CD4-positive, alpha-beta T cell treated with Interleukin-21 for 1 hour (primary cell): ENCODE measurements at regions not wholly inside any gene's neighbourhood (a gene's known extent, or its start where the extent isn't known, plus 50 kb on each side); places are given as distances from the start of the nearest gene placed in this dataset.
"Not testable (repeated sequence)": the region's sequence is repeated elsewhere in the genome, so short reads cannot be mapped to it uniquely, and the experiment has no call there.

Experiments
- DNase-seq: peaks from one replicate; pipeline ENCODE4 v3.0.0-alpha.2; 2020

DNA sequence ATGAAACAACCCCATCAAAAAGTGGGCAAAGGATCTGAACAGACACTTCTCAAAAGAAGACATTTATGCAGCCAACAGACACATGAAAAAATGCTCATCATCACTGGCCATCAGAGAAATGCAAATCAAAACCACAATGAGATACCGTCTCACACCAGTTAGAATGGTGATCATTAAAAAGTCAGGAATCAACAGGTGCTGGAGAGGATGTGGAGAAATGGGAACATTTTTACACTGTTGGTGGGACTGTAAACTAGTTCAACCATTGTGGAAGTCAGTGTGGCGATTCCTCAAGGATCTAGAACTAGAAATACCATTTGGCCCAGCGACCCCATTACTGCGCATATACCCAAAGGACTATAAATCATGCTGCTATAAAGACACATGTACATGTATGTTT is 179.1 kb downstream of the LRRC70 start:
- DNase-seq = not testable (repeated sequence)

DNA sequence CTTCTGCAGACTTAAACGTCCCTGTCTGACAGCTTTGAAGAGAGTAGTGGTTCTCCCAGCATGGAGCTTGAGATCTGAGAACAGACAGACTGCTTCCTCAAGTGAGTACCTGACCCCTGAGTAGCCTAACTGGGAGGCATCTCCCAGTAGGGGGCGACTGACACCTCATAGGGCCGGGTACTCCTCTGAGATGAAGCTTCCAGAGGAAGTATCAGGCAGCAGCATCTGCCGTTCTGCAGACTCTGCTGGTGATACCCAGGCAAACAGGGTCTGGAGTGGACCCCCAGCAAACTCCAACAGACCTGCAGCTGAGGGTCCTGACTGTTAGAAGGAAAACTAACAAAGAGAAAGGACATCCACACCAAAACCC is 174.4 kb downstream of the LRRC70 start:
- not testable (repeated sequence) for DNase-seq

DNA sequence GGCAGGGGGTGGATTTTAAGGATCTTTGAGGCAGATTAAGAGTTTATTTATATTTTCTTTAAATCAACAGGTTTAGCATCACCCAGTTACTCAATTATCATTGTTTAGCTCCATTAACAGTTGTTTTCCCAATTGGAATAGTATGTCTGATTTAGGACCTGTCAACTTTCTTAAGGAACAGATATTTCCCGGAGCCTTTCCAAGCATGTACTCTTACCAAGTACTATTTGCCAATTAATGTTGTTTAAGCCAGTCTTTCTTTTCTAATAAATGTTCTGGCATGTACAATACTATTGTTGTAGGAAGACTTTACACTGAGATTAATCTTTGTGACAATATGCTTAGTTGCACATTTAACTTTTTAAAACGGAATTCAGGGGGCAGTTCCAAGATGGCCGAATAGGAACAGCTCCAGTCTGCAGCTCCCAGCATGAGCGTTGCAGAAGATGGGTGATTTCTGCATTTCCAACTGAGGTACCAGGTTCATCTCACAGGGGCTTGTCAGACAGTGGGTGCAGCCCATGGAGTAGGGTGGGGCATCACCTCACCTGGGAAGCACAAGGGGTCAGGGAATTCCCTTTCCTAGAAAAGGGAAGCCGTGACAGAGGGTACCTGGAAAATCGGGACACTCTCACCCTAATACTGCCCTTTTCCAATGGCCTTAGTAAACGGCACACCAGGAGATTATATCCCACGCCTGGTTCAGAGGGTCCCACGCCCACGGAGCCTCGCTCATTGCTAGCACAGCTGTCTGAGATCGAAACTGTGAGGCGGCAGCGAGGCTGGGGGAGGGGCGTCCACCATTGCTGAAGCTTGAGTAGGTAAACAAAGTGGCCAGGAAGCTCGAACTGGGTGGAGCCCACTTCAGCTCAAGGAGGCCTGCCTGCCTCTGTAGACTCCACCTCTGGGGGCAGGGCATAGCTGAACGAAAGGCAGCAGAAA is 173.7 kb downstream of the LRRC70 start:
- DNase-seq = not testable (repeated sequence)

DNA sequence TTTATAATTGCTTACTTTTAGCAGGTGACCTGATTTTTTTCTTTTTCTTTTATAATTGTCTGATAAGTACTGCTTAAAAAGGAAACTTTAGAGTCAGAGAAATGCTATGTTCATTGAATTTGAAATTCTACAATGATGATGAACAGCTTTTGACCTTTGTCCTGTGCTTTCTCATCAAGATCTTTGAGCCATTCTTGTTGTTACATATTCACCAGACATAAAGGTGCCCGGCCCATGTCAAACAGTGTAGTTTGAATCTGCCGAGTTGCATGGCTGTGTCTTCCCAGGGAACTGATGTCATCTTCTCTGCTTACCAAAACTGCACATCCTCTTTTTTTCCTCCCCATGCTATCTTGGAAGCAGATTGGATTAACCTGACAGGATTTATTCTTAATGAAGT is 163.6 kb downstream of the LRRC70 start:
- no peak for DNase-seq

DNA sequence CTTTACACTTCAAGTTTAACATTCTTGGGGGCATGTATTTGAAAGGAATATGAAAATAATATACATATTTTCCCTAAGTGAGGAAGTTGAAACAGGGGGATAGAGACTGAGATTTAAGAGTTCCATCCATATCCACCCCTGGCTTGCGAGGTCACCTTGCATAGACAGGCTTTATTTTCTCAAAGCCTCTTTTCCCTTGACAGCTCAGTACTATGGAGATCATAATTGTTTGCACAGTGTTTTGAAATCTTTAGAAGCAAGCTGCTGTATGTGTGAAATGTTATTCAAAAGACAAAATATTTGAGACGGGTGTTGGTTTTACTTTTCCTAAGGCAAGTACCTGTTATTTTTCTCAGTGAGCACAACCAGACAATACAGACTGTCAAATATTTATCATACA is 163.1 kb downstream of the LRRC70 start:
- DNase-seq = no peak

DNA sequence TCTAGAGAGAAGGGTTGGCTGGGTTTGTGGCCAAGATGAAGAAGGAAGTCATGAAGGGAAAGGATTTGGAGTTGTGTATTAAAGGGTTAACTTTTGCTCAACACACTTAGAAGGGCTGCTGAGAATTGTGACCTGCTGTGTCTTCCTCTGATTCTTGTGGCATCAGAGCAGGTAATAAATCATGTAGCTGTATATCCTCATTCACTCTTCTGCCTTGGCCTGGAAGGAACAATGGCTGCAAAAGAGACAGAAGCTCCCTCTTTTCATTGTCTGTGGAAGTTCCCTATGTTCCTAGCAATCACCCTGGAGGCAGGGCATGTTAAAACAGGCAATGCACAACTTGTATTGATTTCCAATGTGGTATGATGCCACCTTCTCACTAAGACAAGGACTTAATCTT is 159.1 kb downstream of the LRRC70 start:
- no peak for DNase-seq

DNA sequence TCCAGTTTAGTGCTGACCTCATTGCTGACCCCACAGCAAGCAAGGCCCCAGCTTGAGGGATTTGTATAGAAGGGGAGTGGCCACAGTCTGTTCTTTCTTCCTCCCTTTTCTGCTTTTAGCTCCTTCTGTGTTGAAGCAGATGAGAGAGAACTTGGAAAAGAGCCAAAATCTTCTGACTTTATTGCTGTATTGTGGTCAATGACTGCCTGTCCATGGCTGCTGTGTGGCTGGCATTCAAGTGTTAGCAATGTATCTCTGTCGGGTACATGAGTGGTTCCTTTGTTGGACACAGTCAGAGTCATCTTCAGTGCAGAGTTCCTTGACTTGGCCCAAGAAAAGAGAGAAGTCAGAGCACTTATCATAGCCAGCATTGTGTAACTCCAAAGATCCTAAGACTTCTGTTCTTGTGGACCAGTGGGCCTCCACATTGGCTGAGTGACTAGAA is 154.1 kb downstream of the LRRC70 start:
- no peak for DNase-seq

DNA sequence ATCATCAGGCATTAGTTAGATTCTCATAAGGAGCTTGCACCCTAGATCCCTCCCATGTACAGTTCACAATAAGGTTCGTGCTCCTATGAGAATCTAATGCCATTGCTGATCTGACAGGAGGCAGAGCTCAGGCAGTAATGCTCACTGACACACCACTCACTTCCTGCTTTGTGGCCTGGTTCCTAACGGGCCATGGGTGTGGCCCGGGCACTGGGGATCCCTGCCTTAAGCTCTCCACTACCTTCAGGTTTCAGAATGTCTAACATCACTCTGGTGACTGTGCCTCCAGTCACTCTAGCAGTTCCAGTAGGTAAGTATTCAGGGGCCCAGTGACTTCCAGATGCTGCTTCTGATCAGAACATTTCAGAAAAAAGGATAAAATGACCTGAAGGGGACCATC is 152.4 kb downstream of the LRRC70 start:
- DNase-seq = no peak

DNA sequence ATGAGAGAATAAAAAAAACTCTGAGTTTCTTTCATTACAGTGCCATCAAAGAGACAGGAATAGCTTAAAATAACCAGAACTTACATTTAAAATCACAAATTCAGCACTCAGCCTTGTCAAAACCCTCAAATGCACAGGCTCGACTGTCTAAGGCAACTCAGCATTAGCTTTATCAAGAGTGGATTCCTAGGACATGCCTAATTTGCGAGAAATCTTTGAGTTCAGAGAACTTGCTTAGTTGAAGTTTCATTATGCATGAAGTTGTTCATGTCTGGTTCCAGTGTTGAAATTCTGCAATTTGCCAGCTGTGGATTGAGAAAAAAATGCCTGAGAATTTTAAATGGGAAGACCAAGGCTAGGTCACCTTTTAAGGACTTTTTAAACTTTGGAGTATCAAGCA is 151.1 kb downstream of the LRRC70 start:
- no peak for DNase-seq

DNA sequence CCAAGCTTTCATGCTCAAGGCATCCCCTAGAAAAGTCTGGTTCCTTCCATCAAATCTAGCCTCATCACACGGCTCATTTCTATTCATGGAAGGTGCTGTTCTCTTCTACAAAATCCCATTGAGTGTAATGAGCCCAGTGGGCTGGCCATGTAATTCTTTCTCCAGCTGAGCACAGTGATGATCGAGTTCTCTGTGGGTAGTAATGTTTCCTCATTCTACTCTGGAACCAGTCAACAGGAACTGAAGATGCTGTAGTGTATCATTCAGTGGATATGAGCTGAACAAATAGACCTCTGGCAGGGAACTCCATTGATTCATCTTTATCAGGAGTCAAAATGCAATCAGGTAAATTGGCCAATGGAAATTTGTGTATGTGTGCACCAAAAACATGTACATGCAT is 149.2 kb downstream of the LRRC70 start:
- no peak for DNase-seq

DNA sequence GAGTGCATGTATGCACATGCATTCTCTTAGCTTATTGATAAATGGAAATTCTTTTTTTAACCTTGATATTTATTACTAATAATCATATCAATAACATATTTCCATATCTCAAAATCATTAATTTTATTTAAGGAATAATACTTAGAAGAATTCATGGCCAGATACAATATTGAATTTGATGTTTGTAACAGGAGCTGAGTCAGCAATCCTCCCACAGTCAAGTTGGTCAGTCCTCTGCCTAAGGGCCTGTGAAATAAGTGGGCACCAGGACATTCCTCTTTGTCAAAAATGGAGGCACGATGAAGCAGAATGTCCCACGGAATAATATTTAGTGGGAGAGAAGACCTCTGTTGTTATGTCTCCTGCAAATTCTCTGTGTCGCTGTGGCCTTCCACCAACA is 148.6 kb downstream of the LRRC70 start:
- DNase-seq = no peak

DNA sequence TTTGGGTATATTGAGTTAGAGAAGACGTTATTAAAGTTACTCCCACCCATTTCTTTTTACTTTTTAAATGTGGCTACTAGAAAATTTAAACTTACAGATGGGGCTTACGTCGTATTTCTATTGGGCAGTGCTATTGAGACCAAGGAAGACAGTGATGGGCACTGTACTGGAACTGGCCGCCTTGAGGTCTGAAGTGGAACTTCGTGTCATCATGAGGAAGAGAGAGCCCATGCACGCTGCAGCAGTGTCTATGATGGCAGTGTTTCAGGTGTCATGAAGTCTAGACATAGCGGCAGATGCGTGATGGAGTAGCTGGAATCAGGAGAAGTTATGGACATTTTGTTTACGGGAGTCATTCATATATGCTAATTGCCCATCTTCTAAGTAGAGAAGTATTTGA is 143.7 kb downstream of the LRRC70 start:
- no peak for DNase-seq

DNA sequence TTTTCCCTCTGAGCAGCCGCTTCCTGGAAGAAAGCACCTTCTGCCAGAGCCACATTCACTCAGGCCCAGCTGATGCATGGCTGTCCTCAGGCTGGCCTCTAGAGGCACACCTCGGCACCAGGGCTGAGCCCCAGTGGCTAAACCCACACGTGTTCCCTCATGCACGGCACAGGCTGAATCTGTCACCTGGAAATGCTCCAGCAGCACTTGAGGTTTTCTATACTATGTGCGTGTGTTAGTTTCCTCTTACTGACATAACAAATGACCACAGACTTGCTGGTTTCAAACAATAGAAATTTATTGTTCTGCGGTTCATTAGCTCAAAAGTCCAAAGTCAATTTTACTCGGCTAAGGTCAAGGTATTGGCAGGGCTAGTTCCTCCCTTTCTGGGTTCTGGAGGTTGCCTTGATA is 141.4 kb downstream of the LRRC70 start:
- DNase-seq = no peak

DNA sequence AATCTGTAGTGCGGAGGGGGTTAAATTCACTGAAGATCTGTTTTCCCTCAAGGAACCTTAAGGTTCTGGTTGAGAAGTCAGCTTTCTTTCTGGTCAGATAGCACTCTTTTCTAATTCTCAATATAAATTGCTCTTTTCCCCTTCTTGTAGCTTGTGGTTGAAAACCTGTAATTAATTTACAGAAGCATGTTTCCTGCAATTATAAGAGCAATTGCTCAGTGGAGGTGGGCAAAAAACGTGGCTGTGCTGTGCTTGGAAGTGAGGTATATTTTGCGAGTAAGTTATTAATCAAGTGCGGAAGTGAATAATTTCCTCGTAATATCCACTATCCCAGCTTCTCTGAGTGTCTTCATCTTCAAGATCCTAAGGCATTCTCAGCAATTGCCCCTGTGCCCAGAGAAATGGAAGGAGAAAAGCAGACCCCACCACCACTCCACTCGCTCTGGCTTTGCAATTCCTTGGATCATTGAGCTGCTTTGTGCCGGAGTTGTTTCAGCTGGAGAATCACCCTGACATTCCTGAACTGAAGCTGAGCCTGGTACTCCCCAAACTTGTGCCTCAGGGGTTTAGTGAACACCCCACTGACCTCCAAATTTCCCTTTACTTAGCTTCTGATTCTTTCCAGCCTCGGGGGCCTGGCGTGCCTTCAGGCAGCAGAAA is 140.6 kb downstream of the LRRC70 start:
- no peak for DNase-seq

DNA sequence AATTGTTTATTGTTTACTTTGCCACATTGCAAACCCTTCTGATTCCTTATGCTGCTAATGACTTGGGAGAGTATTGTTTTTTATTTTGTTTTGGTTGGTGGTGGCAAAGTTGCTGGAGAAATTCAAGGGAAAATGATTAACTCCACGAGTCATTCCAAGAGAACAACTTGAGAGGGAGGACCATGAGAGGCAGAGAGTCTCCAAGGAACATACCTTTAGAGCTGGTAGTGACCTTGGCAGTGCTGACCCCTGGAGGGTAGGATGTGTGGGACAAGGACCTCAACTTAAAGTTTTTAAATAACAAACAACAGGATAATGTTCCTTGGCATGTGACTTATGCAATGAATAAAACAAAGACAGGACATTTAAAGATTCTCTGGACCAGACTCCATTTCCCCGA is 139.7 kb downstream of the LRRC70 start:
- DNase-seq = no peak

DNA sequence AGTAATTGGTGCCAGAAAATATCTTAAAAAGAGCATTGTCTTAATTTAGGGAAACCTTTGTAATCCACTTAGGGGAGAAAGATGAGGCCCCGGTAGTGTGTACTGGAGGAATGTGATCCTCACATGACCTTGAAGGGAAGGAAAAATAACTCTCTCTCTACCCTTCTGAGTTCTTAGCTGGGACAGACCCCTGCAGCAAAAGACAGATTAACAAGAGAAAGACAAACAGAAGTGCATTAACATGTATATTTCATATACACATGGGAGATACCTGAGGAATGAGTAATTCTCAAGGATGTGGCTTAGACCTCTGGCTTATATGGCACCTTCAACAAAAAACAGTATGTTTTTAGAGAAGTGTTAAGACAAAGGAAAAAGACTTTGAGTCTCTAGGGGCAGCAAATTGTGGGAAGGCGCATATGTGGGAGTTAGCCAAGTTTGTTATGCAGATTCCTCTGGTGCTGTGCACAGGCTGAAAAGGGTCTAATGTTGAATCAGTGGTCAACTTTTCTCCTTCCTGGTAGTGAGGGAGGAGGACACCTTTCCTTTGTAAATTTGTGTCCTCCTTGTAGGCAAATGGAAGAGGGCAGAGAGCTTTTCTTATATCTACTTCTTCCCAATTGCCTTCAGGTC is 138.8 kb downstream of the LRRC70 start:
- DNase-seq = no peak

DNA sequence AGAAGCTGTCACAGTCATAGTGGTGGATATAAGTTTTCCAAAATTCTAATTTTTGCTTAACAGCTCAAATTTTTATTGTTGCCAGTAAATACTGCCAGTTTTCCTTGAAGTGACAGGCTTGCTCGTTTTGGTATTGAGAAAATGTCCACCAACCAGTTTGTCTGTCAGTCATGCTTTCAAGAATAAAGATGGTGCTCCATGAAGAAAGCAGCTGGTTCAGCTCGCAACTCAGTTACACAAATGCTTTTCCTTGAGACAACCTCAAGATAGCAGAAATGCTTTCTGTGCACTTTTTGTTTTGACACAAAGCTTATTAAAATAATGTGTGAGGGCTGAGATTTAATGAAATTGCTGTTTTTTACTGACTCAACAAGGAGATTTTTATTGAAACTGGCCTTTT is 135.7 kb downstream of the LRRC70 start:
- no peak for DNase-seq

DNA sequence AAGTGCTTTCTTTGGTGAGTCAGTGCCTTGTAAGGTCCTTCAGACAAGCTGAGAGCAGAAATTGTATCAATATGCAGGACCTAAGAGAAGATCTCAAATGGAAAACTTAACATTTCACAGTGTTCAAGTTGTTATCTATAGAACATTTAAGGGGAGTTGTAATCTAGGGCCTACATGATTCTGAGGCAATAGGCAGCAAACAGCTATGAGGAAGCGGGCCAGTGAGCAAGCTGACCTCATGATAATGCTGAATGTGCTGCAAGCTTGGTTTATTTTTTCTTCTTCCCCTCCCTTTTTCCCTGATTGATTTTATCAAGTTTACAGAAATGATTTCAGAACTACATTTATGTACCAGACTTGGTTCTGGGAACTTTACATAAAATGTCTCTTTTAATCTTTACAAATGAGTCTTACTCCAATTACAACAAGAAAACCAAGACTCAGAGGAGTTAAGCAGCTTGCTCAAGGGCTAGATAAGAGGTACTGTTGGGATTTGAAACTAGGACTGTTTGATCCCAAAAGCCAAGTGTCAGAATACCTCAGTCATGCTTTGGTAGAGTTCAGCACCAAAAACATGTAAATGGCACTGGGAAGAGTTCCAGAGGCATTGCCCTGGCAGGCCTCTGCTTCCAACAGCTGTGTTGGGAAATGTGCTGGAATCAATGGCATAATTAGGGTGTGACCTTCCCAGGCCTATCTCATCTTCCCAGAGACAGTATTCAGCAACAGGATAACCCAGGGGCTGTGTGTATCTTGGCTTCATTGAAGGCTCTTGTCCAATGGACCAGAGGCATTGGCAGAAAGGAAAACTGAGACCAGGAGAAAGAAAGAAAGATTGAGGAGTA is 130.1 kb downstream of the LRRC70 start:
- DNase-seq = no peak

DNA sequence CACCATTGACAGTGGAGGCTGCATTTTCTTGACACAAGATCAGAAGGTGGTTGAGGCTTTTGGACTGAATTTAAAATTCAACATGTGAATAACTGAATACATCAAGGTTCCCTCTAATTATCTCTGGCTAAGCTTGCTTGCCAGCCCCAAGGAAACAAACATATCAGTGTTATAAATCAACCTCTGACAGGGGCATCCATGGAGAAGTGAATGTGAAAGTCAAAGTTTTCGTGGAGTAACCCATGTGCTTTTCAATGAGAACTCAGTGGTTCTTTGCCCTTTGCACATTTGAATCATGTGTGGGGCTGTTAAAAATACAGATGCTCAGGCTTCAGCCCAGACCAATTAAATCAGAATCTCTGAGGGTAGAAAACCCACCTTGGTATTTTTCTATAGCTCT is 128.9 kb downstream of the LRRC70 start:
- DNase-seq = no peak

DNA sequence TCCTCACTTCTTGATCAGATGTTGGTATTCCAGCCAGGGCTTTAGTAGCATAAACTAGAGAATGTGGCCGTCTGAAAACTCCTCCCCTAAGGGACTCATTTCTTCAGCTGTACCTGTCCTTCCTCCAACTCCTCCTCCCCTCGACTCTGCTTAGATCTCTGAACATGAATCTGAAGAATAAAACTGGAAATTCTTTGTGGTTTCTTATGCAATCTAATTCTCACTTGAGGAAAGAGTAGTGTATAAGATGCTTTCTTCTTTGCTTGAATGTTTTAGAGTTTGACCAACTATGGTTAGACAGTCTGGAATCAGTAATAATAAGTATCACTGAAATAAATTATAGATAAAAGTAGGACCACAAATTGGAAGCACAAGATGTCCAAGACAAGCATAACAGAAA is 128.5 kb downstream of the LRRC70 start:
- no peak for DNase-seq

DNA sequence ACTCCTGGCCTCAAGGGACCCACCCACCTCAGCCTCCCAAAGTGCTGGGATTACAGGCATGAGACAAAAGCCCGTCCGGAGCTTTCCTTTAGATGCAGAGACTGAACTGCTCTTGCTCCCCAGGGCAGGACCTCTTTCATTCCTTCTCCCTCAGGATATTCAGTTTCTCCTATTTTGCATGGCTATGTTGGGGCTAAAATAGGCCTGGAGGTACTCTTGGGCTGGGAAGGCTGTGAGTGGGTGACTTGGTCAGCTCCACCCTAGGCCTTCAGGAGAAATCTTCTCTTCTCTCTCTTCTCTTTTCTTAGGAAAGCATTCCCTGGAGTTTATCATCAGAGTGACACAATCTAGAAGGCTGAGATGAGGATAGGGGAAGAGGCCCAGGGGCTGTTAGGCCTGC is 126.4 kb downstream of the LRRC70 start:
- no peak for DNase-seq

DNA sequence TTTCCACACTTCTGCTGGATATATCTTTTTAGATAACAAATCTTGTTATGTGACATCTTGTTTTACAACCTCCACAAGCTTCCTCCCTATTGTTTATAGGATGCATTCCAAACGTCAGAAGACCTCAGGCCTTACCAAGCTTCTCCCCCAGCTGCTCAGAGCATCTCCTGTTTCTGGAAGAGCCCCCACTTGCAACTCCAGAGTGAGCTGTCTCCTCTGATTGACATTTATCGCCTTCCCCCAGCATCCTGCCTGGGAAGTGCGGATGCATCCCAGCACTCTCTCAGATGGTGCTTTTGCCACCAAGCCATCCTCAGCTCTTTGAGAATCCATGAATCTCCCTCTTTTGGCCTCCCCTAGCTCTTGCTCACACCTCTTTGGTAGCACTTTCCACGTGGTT is 123.5 kb downstream of the LRRC70 start:
- DNase-seq = no peak

DNA sequence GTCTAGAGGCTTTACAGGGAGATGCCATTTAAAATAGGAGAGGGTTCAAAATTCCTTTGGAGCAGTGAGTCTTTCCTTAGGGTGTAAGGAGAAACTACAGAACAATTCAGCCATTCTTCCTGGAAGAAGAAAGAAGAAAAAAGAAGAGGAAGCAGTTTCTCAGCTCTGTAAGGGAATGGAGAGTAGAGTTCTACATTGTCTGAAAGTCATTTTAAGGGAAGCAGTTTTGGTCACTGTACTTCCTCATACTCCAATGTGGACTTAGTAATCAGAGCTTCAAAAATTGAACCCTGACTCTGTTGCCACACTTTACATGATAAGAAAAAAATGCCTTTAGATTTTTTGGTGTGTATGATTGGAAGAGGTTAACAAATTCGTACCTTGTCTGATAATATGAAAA is 122.4 kb downstream of the LRRC70 start:
- no peak for DNase-seq
